ENCODE measurements at regions not wholly inside any gene's neighbourhood (a gene's known extent, or its start where the extent isn't known, plus 50 kb on each side); places are given as distances from the start of the nearest gene placed in this dataset.

GRCh38 chr2:59858540-59858939 is 694.9 kb downstream of the BCL11A start:
- TF ChIP-seq POLR2A (IDR thresholded peaks at IDR 0.05; ENCODE audit: low read length) (no peak), GATA1 (IDR thresholded peaks at IDR 0.05; ENCODE audit: low read depth, low read length) (no peak)
